Bronchial epithelial cell (primary cell): ENCODE measurements at regions not wholly inside any gene's neighbourhood (a gene's known extent, or its start where the extent isn't known, plus 50 kb on each side); places are given as distances from the start of the nearest gene placed in this dataset.

Experiments used
- DNase-seq: peaks from one replicate; pipeline ENCODE4 v3.0.0-alpha.2; 2010; ENCODE audit warnings: low read depth
- FAIRE-seq: peaks from 2 replicates; lab custom pipeline; 2011; peaks lifted over from hg19 to GRCh38; lab: Jason Lieb, UNC
- H3K27me3 ChIP-seq: 2 replicates; pipeline ENCODE4 v1.5.1; 2011; ENCODE audit warnings: low read length; ENCODE audit not compliant: control insufficient read depth, insufficient read depth
- H3K36me3 ChIP-seq: 2 replicates; pipeline ENCODE4 v1.5.1; 2011; ENCODE audit warnings: low read length; ENCODE audit not compliant: control insufficient read depth, insufficient read depth
- H3K4me3 ChIP-seq: 2 replicates; pipeline ENCODE4 v1.5.1; 2011; ENCODE audit warnings: mild to moderate bottlenecking, low read depth, low read length, control low read depth
- CTCF ChIP-seq: IDR thresholded peaks from 2 replicates; pipeline ENCODE4 v1.5.1; 2011; ENCODE audit warnings: mild to moderate bottlenecking, moderate library complexity, low read length, control low read depth, inconsistent platforms; ENCODE audit not compliant: insufficient read depth, severe bottlenecking

- no peaks in the 10 kb centered on the region for H3K36me3 ChIP-seq
- FAIRE-seq: no peak
- no peak overlapping the region for H3K4me3 ChIP-seq
- no peak for DNase-seq
- no peaks in the 10 kb centered on the region for H3K27me3 ChIP-seq
- no peak for TF ChIP-seq CTCF
Observed at GRCh38 chr3:5822843-5823242, 635.3 kb downstream of the EDEM1 start.

DNA sequence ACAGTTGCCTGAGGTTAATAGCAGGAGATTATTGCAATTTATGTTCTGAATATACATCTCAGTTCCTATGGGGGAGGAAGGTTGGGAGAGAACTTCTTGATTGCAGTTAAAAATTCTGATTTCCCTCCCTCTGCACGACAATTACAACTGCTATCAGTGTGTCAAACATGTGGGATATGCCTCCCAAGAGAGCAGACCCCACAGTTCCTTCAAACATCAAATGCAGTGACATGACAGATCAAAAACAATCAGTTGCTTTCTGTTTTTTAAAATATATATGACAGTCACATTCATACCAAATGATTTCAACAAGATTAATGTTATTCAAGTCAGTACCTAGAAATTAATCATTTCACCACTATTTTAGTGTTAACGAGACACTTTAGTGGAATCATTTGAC is 639.0 kb downstream of the EDEM1 start:
- H3K27me3 ChIP-seq: no peaks in the 10 kb centered on the region
- no peak for TF ChIP-seq CTCF
- no peak for DNase-seq
- H3K4me3 ChIP-seq: no peak overlapping the region
- FAIRE-seq: no peak
- no peaks in the 10 kb centered on the region for H3K36me3 ChIP-seq

DNA sequence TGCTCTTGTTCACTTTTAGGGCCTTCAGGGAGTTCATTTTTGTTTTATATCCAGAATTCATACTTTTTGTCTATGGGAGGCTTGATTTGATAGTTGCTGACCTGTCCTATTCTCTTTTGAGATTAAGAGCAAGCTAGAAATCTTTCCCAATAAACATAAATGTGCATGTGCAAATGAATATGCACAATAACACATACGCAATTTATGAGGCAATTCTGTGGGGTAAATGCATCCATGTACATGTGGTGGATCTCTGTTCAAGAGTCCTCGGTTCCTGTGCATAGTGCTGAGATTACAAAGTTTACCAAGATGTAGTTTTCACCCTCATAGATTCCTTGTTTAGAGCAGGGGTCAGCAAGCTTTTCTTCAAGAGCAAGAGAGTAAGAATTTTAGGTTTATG is 640.7 kb downstream of the EDEM1 start:
- FAIRE-seq: no peak
- TF ChIP-seq CTCF: no peak
- DNase-seq: no peak
- no peaks in the 10 kb centered on the region for H3K27me3 ChIP-seq
- H3K36me3 ChIP-seq: no peaks in the 10 kb centered on the region
- no peak overlapping the region for H3K4me3 ChIP-seq

GRCh38 chr3:5840056-5840455 is 652.5 kb downstream of the EDEM1 start:
- DNase-seq (no peak), FAIRE-seq (no peak)
- Histone ChIP-seq H3K4me3 (no peak overlapping the region), H3K36me3 (no peaks in the 10 kb centered on the region), H3K27me3 (no peaks in the 10 kb centered on the region)
- TF ChIP-seq CTCF: no peak

DNA sequence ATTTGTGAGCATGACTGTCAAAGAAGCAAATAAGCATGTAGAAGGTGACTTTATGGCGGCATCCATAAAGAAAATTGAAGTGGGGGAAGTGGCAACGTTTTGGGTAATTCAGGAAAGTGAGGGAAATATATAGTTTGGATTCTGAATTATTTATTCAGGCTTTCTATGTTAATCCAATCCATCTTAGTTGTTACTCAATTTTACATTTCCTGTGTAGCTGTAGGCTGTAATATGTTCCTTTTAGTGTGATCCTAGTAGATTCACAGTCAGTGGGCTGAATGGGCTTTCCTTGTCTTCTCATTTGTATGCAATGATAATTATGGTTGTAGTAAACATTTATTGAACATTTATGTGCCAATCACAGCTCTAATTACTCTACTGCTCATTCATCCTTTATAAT is 654.1 kb downstream of the EDEM1 start:
- no peak for FAIRE-seq
- no peak for TF ChIP-seq CTCF

DNA sequence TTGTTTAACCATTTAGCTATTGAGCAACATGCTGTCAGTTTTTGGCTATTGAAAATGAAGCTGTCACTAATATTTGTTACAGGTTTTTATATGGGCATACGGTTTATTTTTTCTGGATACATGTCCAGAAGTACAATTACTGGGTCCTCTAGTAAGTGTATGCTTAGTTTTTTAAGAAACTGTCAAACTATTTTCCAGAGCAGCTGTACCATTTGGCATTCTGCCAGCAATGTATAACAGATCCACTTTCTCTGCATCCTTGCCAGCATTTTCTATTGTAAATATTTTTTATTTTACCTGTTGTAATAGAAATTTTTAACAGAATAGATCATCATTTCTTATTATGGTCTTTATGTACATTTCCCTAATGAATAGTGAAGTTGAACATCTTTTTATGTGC is 658.8 kb downstream of the EDEM1 start:
- TF ChIP-seq CTCF: no peak
- no peak overlapping the region for H3K4me3 ChIP-seq
- H3K36me3 ChIP-seq: no peaks in the 10 kb centered on the region
- no peaks in the 10 kb centered on the region for H3K27me3 ChIP-seq
- FAIRE-seq (no peak), DNase-seq (no peak)

More for the DNA sequence above, 654.1 kb downstream of the EDEM1 start:
- DNase-seq: no peak
- Histone ChIP-seq H3K36me3 (no peaks in the 10 kb centered on the region), H3K4me3 (no peak overlapping the region), H3K27me3 (no peaks in the 10 kb centered on the region)
